ENCODE measurements at regions not wholly inside any gene's neighbourhood (a gene's known extent, or its start where the extent isn't known, plus 50 kb on each side); places are given as distances from the start of the nearest gene placed in this dataset.

- TF ChIP-seq ZNF592 (IDR thresholded peaks at IDR 0.05) (no peak), MYB (IDR thresholded peaks at IDR 0.05; ENCODE audit: borderline replicate concordance, low read depth, low read length) (no peak), CHD4 (IDR thresholded peaks at IDR 0.05) (no peak), BCL3 (IDR thresholded peaks at IDR 0.05; ENCODE audit: borderline replicate concordance, insufficient read depth, low read depth, low read length, poor library complexity, severe bottlenecking) (no peak), SP1 (IDR thresholded peaks at IDR 0.05; ENCODE audit: low read depth, low read length) (no peak), PML (IDR thresholded peaks at IDR 0.05; ENCODE audit: low read length) (no peak), USF1 (IDR thresholded peaks at IDR 0.05; ENCODE audit: borderline replicate concordance, extremely low read length, insufficient read depth, low read depth, low read length) (no peak)
Observed at GRCh38 chr2:67041051-67041450, 356.1 kb upstream of the ETAA1 start (continued).

Data from GM12878 (cell line).